ENCODE measurements at regions not wholly inside any gene's neighbourhood (a gene's known extent, or its start where the extent isn't known, plus 50 kb on each side); places are given as distances from the start of the nearest gene placed in this dataset.

DNA sequence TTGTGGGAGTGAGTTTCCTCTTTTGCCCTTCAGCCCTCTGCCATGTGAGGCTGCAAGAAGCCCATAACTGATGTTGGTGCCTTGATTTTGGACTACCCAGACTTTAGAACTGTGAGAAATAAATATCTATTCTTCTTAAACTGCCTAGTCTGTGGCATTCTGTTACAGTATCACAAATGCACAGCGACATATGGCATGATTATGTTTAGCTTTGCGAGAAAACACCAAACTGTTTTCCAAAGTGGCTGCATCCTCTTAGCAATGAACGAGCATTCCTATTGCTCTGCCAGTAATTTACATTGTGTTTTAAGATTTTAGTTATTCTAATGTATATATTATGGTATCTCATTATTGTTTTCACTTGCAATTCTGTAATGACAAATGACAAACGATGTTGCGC lies 246.7 kb downstream of the HLX start:
- ChIA-PET CTCF (no interaction called here), POLR2A (no interaction called here)
- H3K27me3 ChIP-seq (ENCODE audit: control insufficient read depth, insufficient read depth, low read length), result no peaks in the 10 kb centered on the region
- no peak for DNase-seq (ENCODE audit: low read depth)
- no peak overlapping the region for H3K4me3 ChIP-seq (ENCODE audit: low read depth, low read length)
- no peaks in the 10 kb centered on the region for H3K36me3 ChIP-seq (ENCODE audit: control insufficient read depth, insufficient read depth, low read length)
- TF ChIP-seq, protein P1, sequence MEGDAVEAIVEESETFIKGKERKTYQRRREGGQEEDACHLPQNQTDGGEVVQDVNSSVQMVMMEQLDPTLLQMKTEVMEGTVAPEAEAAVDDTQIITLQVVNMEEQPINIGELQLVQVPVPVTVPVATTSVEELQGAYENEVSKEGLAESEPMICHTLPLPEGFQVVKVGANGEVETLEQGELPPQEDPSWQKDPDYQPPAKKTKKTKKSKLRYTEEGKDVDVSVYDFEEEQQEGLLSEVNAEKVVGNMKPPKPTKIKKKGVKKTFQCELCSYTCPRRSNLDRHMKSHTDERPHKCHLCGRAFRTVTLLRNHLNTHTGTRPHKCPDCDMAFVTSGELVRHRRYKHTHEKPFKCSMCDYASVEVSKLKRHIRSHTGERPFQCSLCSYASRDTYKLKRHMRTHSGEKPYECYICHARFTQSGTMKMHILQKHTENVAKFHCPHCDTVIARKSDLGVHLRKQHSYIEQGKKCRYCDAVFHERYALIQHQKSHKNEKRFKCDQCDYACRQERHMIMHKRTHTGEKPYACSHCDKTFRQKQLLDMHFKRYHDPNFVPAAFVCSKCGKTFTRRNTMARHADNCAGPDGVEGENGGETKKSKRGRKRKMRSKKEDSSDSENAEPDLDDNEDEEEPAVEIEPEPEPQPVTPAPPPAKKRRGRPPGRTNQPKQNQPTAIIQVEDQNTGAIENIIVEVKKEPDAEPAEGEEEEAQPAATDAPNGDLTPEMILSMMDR (IDR thresholded peaks at IDR 0.05; ENCODE audit: insufficient read depth, low read depth, low read length), result no peak

DNA sequence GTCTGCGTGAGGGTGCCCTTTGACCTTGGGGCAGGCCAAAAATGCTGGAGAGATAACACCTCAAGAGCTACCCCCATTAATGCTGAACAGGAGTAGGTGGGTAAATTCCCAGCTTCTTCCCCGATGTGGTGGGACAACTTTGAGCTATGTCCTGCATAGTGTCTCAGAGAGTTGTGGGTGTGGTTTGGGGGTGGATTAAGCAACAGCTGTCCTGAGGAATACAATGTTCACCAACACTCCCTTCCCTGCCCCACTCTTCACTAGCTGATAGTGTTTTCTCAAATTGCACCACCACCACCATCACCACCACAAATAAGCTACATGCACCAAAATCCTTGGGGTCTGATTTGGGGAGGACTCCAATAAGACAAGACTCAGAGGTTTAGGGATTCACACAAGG lies 258.4 kb downstream of the HLX start:
- ChIA-PET POLR2A (no interaction called here), CTCF (interaction anchor here (1.3 kb wide), 1 partner anchor 11 kb away, joined by 3 read pairs; no protein-coding TSS in a partner anchor)
- Histone ChIP-seq H3K4me3 (ENCODE audit: low read depth, low read length) (no peak overlapping the region), H3K36me3 (ENCODE audit: control insufficient read depth, insufficient read depth, low read length) (no peaks in the 10 kb centered on the region), H3K27me3 (ENCODE audit: control insufficient read depth, insufficient read depth, low read length) (no peaks in the 10 kb centered on the region)
- TF ChIP-seq, protein P1 (IDR thresholded peaks at IDR 0.05; ENCODE audit: insufficient read depth, low read depth, low read length), result no peak
- DNase-seq (ENCODE audit: low read depth), result no peak

DNA sequence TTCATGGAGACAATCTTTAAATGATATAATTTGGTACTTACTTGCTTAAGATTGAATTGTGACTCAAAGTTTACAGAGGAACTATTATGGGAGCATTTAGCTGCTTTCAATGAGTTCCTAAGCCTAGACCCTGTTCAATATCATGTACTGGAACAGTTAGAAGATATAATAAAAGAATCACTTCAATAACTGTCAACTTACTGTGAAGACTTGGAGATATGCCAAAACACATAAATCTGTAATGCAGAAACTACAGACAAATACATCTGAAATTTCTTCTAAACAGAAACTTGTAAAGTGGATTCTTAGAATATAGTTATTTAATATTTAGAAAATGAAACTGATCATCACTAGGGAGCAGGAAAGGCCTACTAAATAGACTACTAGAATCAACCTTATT lies 259.3 kb downstream of the HLX start:
- TF ChIP-seq, protein P1 (IDR thresholded peaks at IDR 0.05; ENCODE audit: insufficient read depth, low read depth, low read length), result no peak

DNA sequence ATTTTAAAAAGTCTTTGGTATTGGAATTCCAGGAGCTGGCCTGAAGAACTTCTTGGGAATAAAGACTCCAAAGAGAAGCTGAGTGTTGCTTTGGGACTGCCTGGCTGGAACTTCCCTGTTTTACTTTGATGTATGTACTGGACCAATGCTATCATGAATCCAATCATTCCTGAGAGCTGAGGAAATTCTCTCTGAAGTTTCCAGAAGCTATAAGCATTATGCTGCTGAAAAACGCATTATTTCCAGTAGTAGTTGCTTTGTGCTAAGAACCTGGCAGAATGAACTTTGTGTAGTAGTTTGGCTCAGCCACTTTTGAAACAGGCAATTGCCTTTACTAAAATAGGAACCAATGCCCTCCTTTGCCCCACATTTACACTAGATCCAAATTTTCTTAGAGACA lies 260.7 kb downstream of the HLX start:
- Histone ChIP-seq H3K36me3 (ENCODE audit: control insufficient read depth, insufficient read depth, low read length) (no peaks in the 10 kb centered on the region), H3K4me3 (ENCODE audit: low read depth, low read length) (no peak overlapping the region), H3K27me3 (ENCODE audit: control insufficient read depth, insufficient read depth, low read length) (no peaks in the 10 kb centered on the region)
- TF ChIP-seq, protein P1 (IDR thresholded peaks at IDR 0.05; ENCODE audit: insufficient read depth, low read depth, low read length), result no peak
- ChIA-PET CTCF (interaction anchor here (0.9 to 1.4 kb wide), 3 partner anchors 9 to 23 kb away, joined by 3 read pairs; no protein-coding TSS in a partner anchor), POLR2A (no interaction called here)
- no peak for DNase-seq (ENCODE audit: low read depth)

More for the DNA sequence above, 259.3 kb downstream of the HLX start:
- H3K27me3 ChIP-seq (ENCODE audit: control insufficient read depth, insufficient read depth, low read length), result no peaks in the 10 kb centered on the region
- DNase-seq (ENCODE audit: low read depth), result no peak
- ChIA-PET CTCF (no interaction called here), POLR2A (no interaction called here)
- H3K36me3 ChIP-seq (ENCODE audit: control insufficient read depth, insufficient read depth, low read length), result no peaks in the 10 kb centered on the region
- no peak overlapping the region for H3K4me3 ChIP-seq (ENCODE audit: low read depth, low read length)

DNA sequence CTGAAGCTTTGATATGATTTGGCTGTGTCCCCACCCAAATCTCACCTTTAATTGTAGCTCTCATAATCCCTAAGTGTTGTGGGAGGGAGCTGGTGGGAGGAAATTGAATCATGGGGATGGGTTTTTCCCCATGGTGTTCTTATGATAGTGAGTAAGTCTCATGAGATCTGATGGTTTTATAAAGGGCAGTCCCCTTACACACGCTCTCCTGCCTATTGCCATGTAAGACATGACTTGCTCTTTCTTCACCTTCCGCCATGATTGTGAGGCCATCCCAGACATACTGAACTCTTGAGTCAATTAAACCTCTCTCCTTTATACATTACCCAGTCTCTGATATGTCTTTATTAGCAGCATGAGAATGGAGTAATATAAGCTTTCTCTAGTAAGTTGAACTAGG lies 261.9 kb downstream of the HLX start:
- Histone ChIP-seq H3K4me3 (ENCODE audit: low read depth, low read length) (no peak overlapping the region), H3K36me3 (ENCODE audit: control insufficient read depth, insufficient read depth, low read length) (no peaks in the 10 kb centered on the region), H3K27me3 (ENCODE audit: control insufficient read depth, insufficient read depth, low read length) (no peaks in the 10 kb centered on the region)
- CTCF ChIA-PET, result no interaction called here
- no peak for DNase-seq (ENCODE audit: low read depth)
- TF ChIP-seq, protein P1 (IDR thresholded peaks at IDR 0.05; ENCODE audit: insufficient read depth, low read depth, low read length), result no peak
- POLR2A ChIA-PET, result no interaction called here

Data from BJ (cell line).